ENCODE measurements at regions not wholly inside any gene's neighbourhood (a gene's known extent, or its start where the extent isn't known, plus 50 kb on each side); places are given as distances from the start of the nearest gene placed in this dataset.

- no peak for DNase-seq
Observed at GRCh38 chr17:34527908-34528470, 51.4 kb upstream of the TMEM132E start.

GRCh38 chr17:34527136-34527907, 52.1 kb upstream of the TMEM132E start:
- no peak for DNase-seq

- no peak for DNase-seq
Observed at GRCh38 chr17:34525651-34526050, 53.7 kb upstream of the TMEM132E start.

- no peak for DNase-seq
Observed at GRCh38 chr17:34521955-34522354, 57.4 kb upstream of the TMEM132E start.

- DNase-seq = no peak
Observed at GRCh38 chr17:34519282-34519681, 60.1 kb upstream of the TMEM132E start.

- no peak for DNase-seq
Observed at GRCh38 chr17:34517406-34517805, 62.0 kb upstream of the TMEM132E start.

- no peak for DNase-seq
Observed at GRCh38 chr17:34511931-34512330, 67.5 kb upstream of the TMEM132E start.

GRCh38 chr17:34511265-34511664, 68.1 kb upstream of the TMEM132E start:
- no peak for DNase-seq

- DNase-seq = no peak
Observed at GRCh38 chr17:34504814-34505484, 74.4 kb upstream of the TMEM132E start.

GRCh38 chr17:34503528-34504195, 75.7 kb upstream of the TMEM132E start:
- DNase-seq = no peak

- no peak for DNase-seq
Observed at GRCh38 chr17:34502426-34502825, 77.0 kb upstream of the TMEM132E start.

GRCh38 chr17:34499576-34499975, 79.8 kb upstream of the TMEM132E start:
- peak; percentile 8 for DNase-seq

GRCh38 chr17:34493917-34494316, 85.5 kb upstream of the TMEM132E start:
- DNase-seq = no peak

GRCh38 chr17:34487626-34488025, 91.8 kb upstream of the TMEM132E start:
- no peak for DNase-seq

GRCh38 chr17:34486761-34487160, 92.6 kb upstream of the TMEM132E start:
- no peak for DNase-seq

GRCh38 chr17:34485999-34486398, 93.4 kb upstream of the TMEM132E start:
- no peak for DNase-seq

- no peak for DNase-seq
Observed at GRCh38 chr17:34484193-34484733, 95.1 kb upstream of the TMEM132E start.

- DNase-seq = no peak
Observed at GRCh38 chr17:34482730-34483129, 96.7 kb upstream of the TMEM132E start.

GRCh38 chr17:34481779-34482178, 97.6 kb upstream of the TMEM132E start:
- no peak for DNase-seq

GRCh38 chr17:34479371-34479770, 100.0 kb upstream of the TMEM132E start:
- no peak for DNase-seq

- no peak for DNase-seq
Observed at GRCh38 chr17:34478244-34478643, 101.1 kb upstream of the TMEM132E start.

GRCh38 chr17:34475296-34475695, 104.1 kb upstream of the TMEM132E start:
- no peak for DNase-seq

GRCh38 chr17:34474706-34475105, 104.7 kb upstream of the TMEM132E start:
- DNase-seq = no peak
